ENCODE measurements at regions not wholly inside any gene's neighbourhood (a gene's known extent, or its start where the extent isn't known, plus 50 kb on each side); places are given as distances from the start of the nearest gene placed in this dataset.

GRCh38 chr4:18180892-18181291 lies 159.3 kb upstream of the LCORL start:
- Histone ChIP-seq H3K27me3 (ENCODE audit: insufficient read depth, low read length, poor library complexity, severe bottlenecking) (no peaks in the 10 kb centered on the region), H3K4me1 (ENCODE audit: insufficient read depth, low read length, poor library complexity, severe bottlenecking) (no peaks in the 10 kb centered on the region), H3K9me3 (ENCODE audit: insufficient read depth, low read depth, low read length) (no peaks in the 10 kb centered on the region), H4K20me1 (ENCODE audit: insufficient read depth, low read length, poor library complexity, severe bottlenecking) (no peaks in the 10 kb centered on the region), H3K36me3 (ENCODE audit: insufficient read depth, low read length) (no peaks in the 10 kb centered on the region), H3K4me3 (ENCODE audit: low read length, poor library complexity, severe bottlenecking) (no peak overlapping the region), H3K9ac (ENCODE audit: low read depth, low read length, poor library complexity, severe bottlenecking) (no peak overlapping the region), H2AFZ (ENCODE audit: low read length) (no peak overlapping the region), H3K9me2 (replicated peaks; ENCODE audit: low read depth, low read length) (no peaks in the 10 kb centered on the region), H3K79me2 (ENCODE audit: insufficient read depth, low read length) (no peaks in the 10 kb centered on the region), H3K4me2 (ENCODE audit: low read depth, low read length, poor library complexity, severe bottlenecking) (no peak overlapping the region), H3F3A (ENCODE audit: low read depth) (no peaks in the 10 kb centered on the region)
- TF ChIP-seq EZH2phosphoT487 (IDR thresholded peaks at IDR 0.05; ENCODE audit: borderline replicate concordance) (no peak), CTCF (conservative IDR thresholded peaks at IDR 0.05; ENCODE audit: low read length) (no peak)

- Histone ChIP-seq H4K20me1 (ENCODE audit: insufficient read depth, low read length, poor library complexity, severe bottlenecking) (no peaks in the 10 kb centered on the region), H2AFZ (ENCODE audit: low read length) (no peak overlapping the region), H3F3A (ENCODE audit: low read depth) (no peaks in the 10 kb centered on the region), H3K9me3 (ENCODE audit: insufficient read depth, low read depth, low read length) (no peaks in the 10 kb centered on the region), H3K27me3 (ENCODE audit: insufficient read depth, low read length, poor library complexity, severe bottlenecking) (no peaks in the 10 kb centered on the region), H3K9me2 (replicated peaks; ENCODE audit: low read depth, low read length) (no peaks in the 10 kb centered on the region), H3K9ac (ENCODE audit: low read depth, low read length, poor library complexity, severe bottlenecking) (no peak overlapping the region), H3K4me1 (ENCODE audit: insufficient read depth, low read length, poor library complexity, severe bottlenecking) (no peaks in the 10 kb centered on the region), H3K4me2 (ENCODE audit: low read depth, low read length, poor library complexity, severe bottlenecking) (no peak overlapping the region), H3K4me3 (ENCODE audit: low read length, poor library complexity, severe bottlenecking) (no peak overlapping the region), H3K36me3 (ENCODE audit: insufficient read depth, low read length) (no peaks in the 10 kb centered on the region), H3K79me2 (ENCODE audit: insufficient read depth, low read length) (no peaks in the 10 kb centered on the region)
- TF ChIP-seq EZH2phosphoT487 (IDR thresholded peaks at IDR 0.05; ENCODE audit: borderline replicate concordance): no peak
- no peak for TF ChIP-seq CTCF (conservative IDR thresholded peaks at IDR 0.05; ENCODE audit: low read length)
Observed at GRCh38 chr4:18180122-18180521, 158.6 kb upstream of the LCORL start.

GRCh38 chr4:18171896-18172295 lies 150.3 kb upstream of the LCORL start:
- Histone ChIP-seq H3K36me3 (ENCODE audit: insufficient read depth, low read length) (no peaks in the 10 kb centered on the region), H2AFZ (ENCODE audit: low read length) (no peak overlapping the region), H3F3A (ENCODE audit: low read depth) (no peaks in the 10 kb centered on the region), H3K27me3 (ENCODE audit: insufficient read depth, low read length, poor library complexity, severe bottlenecking) (no peaks in the 10 kb centered on the region), H3K4me2 (ENCODE audit: low read depth, low read length, poor library complexity, severe bottlenecking) (no peak overlapping the region), H4K20me1 (ENCODE audit: insufficient read depth, low read length, poor library complexity, severe bottlenecking) (no peaks in the 10 kb centered on the region), H3K4me3 (ENCODE audit: low read length, poor library complexity, severe bottlenecking) (no peak overlapping the region), H3K9ac (ENCODE audit: low read depth, low read length, poor library complexity, severe bottlenecking) (no peak overlapping the region), H3K79me2 (ENCODE audit: insufficient read depth, low read length) (no peaks in the 10 kb centered on the region), H3K9me3 (ENCODE audit: insufficient read depth, low read depth, low read length) (no peaks in the 10 kb centered on the region), H3K4me1 (ENCODE audit: insufficient read depth, low read length, poor library complexity, severe bottlenecking) (no peaks in the 10 kb centered on the region), H3K9me2 (replicated peaks; ENCODE audit: low read depth, low read length) (no peaks in the 10 kb centered on the region)
- TF ChIP-seq EZH2phosphoT487 (IDR thresholded peaks at IDR 0.05; ENCODE audit: borderline replicate concordance) (no peak), CTCF (conservative IDR thresholded peaks at IDR 0.05; ENCODE audit: low read length) (no peak)

All from Loucy (cell line).